ENCODE measurements at regions not wholly inside any gene's neighbourhood (a gene's known extent, or its start where the extent isn't known, plus 50 kb on each side); places are given as distances from the start of the nearest gene placed in this dataset.

DNA sequence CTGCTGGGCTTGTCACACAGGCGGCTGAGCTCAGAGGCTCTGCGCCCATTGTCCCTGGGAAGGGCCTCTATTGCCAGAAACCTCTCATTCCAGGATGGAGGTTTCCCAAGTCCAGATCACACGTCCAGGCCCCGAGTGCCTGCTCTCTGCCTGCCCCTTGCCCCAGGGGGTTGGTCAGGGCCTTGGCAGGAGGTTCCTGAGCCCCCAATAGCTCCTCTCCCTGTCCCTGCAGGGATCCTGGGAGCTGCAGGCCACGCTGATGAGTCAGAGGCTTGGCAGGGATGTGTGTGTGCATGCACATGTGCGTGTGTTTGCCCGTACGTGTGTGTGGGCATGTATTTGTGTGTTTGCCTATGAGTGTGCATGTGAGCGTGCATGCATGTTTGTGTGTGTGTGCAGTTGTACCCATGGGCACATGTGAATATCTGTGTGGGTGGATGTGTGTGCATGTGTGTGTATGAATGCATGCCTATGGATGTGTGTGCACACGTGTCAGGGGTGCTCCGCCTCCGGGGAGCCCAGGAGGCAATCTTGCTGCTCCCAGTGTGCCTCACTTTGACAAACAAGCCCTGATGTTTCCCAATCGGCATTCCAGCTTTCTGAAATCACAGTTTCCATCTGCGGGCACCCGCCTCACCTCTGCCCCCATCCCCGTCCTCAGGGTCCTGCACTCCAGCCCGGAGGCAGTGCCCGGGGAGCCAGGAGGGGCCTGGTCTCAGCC is 98.4 kb upstream of the GSE1 start:
- in situ Hi-C loops (cut with HindIII; ENCODE audit: low sequenced_read_pairs) = loop anchor here (5.0 kb wide), 1 partner anchor 57 kb away; no protein-coding TSS in a partner anchor

DNA sequence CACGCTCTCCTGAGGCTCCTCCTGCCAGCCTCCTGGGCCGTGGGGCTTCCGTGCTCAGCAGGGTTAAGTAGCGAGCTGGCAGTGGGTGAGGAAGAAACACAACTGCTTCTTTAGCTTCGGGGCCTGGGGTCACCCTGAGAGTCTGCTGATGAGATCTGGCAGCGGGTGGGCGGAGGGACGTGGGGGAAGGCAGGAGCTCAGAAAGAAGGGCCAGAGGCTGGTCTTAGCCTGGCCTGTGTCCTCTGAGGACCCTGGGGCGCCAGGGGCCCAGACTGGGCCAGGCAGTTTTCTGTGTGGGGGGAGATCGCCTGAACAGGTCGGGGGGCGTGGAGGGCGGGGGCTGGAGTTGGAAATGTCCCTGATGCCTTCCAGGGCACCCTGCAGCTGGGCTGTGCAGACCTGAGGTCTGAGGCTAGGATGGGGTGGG is 97.8 kb upstream of the GSE1 start:
- in situ Hi-C loops (cut with HindIII; ENCODE audit: low sequenced_read_pairs) = loop anchor here (5.0 kb wide), 1 partner anchor 58 kb away; no protein-coding TSS in a partner anchor

DNA sequence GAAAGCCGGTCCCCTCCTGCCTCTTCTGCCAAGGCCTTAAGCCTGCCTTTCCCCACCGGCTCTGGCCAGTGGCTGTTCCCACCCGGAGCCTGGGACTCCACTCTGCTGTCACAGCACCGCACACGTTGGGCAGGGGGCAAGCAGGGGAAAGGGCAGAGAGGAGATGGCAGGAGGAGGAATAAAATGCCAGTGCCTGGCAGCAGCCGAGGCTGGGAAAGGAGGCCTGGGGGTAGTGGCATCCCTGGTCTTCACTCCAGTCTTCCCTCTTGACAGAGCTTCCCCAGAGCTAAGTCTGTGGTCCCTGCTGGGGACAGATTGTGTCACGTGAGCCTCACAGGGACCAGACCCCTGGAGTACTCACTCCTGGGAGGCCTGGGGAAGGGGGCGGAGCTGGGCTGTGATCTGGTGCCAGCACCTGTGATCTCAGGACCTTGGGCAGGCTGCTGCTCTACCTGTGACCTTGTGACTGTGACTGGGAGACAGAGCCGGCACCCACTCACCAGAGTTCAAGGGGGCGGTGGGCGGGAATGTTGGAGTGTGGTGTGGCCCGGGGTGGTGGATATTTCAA is 97.2 kb upstream of the GSE1 start:
- in situ Hi-C loops (cut with HindIII; ENCODE audit: low sequenced_read_pairs) = loop anchor here (5.0 kb wide), 1 partner anchor 59 kb away; no protein-coding TSS in a partner anchor

DNA sequence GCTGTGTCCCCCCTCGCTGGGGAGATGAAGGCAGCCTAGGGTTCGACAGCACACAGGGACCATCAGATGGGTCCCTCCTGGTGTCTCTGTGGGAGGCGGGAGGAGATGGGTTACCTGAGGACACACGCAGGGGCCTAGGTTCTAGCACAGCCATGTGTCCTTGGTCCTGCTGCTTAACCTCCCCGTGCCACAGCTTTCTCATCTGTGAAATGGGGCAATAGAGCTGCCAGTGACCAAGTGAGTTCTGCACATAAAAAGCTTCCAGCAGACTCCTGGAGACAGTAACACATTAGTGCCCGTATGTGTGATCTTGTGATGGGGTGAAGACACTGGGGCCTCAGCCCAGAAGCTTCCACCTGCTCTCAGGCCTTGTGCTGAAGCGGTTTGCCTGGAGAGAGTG is 96.0 kb upstream of the GSE1 start:
- in situ Hi-C loops (cut with HindIII; ENCODE audit: low sequenced_read_pairs) = loop anchor here (5.0 kb wide), 1 partner anchor 60 kb away; no protein-coding TSS in a partner anchor

DNA sequence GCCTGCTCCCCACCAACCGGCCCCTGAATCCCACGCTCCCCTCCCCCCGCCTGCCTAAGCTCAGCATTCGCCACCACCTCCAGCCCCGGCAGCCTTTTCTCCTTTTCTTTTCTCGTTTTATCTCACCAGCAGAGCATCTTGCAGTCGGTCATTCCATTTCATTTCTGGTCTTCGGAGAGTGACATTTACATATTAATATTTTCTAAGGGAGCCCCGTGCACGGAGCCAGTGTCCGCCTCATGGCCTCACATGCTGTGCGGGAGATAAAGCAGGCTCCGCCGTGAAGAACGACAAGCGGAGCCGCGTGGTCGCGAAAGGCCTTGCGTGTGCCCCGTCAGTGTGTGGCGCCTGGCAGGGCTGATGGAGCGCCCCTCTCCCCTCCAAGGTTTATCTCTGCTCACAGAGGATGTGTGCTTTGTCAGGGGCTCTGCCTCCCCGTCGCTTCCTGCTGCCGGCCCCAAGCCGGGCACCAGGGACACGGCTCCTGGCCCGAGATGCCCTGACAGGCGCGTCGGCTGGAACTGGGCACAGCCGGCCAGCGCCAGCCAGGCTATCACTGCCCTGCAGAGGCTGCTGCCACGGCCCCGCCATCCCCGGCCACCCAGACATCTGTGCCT is 95.5 kb upstream of the GSE1 start:
- in situ Hi-C loops (cut with HindIII; ENCODE audit: low sequenced_read_pairs) = loop anchor here (5.0 kb wide), 1 partner anchor 60 kb away; no protein-coding TSS in a partner anchor

DNA sequence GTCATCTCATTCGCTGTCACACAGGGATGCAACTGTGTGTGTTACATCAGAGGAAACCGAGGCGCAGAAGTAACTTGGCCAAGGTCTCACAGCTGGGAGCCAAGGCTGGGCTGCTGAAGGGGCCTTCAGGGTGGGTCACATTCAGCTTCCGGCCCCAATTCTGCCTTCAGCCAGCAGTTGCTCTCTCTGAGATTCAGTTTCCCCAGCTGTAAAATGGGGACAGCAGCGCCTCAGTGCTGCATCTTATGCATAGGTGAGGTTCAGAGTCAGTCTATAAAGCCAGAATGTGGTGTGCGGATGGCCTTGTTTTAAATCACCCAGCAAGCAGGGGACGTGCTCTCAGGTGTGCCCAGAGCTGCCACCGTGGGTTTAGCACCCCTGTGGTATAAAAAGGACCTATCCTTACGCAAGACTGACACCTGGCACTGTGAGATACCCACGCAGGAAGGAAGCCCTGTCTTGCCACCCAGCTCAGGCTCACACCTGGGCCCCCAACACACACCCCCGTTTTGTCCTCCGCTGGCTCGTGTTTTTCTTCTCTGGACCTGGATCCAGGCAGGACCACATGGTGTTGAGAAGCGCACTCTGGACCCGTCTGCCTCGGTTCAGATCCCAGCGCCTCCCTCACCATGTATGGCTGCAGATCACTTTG is 94.6 kb upstream of the GSE1 start:
- in situ Hi-C loops (cut with HindIII; ENCODE audit: low sequenced_read_pairs) = loop anchor here (5.0 kb wide), 1 partner anchor 61 kb away; no protein-coding TSS in a partner anchor

DNA sequence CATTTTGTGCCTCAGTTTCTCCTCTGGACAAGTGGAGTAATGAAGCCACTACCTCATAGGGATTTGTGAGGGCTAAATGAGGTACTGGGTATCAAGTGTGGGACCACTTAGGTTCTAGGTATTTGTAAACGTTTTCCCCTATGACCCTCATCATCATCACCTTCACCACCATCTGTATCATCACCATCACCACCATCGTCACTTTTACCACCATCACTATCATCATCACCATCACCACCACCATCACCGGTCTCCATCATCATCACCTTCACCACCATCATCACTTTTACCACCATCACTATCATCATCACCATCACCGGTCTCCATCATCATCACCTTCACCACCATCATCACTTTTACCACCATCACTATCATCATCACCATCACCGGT is 94.1 kb upstream of the GSE1 start:
- in situ Hi-C loops (cut with HindIII; ENCODE audit: low sequenced_read_pairs) = loop anchor here (5.0 kb wide), 1 partner anchor 62 kb away; no protein-coding TSS in a partner anchor

DNA sequence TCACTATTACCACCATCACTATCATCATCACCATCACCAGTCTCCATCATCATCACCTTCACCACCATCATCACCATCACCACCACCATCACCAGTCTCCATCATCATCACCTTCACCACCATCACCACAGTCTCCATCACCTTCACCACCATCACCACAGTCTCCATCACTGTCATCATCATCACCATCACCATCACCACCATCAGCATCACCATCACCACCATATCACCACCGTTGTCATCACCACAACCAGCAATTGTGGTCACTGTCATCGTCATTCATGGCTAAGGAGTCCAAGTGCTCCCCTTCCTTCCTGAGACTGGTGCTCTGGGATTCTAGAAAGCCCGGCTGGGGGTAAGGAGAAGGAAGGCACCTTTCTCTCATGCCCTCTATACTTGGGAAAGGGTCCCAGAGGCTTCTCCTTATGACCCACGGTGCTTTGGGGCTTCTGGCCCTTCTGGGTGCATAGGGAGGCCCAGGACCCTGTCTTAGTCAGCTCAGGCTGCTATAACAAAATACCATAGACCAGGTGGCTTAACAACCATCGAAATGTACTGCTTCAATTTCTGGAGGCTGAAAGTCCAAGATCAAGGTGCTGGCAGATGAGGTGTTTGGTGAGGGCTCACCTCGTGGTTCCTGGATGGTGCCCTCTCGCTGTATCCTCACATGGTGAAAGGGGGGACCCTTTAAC is 93.4 kb upstream of the GSE1 start:
- in situ Hi-C loops (cut with HindIII; ENCODE audit: low sequenced_read_pairs) = loop anchor here (5.0 kb wide), 1 partner anchor 62 kb away; no protein-coding TSS in a partner anchor

DNA sequence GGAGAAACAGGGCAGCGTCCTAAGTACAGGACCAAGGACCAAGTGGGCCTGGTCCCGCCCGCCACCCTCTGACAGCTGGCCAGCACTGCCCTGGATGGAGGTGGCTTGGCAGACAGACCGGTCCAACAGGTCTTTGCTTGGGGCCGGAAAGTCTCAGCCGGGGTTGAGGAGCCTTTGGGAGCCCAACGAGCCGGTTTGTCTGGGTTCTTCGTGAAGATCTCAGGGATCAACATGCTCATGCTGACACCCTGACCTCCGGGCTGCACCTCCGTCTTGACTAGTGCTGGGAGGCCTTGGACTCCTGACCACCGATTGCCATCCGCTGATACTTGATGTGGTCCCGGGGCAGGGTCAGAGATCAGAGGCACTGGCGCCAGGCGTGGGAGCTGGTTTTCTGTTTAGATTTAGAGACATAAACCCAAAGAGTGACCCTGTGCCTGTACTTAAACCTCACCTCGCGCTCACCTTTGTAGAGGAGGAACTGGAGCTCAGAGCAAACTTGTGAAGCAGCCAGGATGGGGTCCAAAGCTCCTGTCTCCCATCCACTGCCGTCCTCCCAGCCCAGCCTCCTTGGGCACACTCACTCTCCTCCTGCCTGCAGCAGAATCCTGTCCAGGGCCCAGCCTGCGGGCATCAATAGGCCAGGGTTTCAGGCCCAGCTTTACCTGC is 92.1 kb upstream of the GSE1 start:
- in situ Hi-C loops (cut with HindIII; ENCODE audit: low sequenced_read_pairs) = no loop called here

DNA sequence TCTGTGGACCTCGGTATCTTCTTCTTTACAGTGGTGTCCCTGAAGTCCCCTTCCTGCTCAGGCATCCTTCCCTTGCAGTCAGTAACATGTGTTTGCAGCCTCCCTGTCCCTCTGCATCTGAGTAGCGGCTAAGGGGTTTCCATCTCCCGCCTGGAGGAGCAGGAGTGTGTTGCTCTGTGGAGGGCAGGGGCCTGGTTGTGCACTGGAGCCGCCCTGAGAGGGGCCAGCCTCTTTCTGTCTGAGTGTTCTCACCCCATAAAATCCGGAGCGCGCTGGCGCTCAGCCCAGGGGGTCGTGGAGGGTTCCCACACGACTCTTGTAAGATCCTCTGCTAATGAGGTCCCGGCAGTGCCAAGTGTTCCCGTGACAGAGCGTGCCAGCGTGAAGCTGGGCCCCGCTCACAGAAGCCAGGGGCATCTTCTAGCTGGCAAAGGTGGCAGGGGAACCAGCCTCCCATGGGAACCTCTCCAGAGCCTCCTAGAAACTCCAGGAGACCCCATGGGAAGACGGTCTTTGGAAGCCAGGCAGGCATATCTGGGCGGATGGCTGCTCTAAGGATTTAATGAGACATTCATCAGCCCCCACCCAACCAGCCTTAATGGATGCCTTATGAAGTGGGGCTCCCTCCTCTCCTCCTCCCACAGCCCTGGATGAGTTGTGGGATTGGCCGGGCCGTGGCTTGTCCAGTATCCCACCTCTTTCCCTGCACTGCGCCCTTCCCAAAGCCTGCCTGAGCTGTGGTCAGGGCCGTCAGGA is 91.4 kb upstream of the GSE1 start:
- in situ Hi-C loops (cut with HindIII; ENCODE audit: low sequenced_read_pairs) = no loop called here

DNA sequence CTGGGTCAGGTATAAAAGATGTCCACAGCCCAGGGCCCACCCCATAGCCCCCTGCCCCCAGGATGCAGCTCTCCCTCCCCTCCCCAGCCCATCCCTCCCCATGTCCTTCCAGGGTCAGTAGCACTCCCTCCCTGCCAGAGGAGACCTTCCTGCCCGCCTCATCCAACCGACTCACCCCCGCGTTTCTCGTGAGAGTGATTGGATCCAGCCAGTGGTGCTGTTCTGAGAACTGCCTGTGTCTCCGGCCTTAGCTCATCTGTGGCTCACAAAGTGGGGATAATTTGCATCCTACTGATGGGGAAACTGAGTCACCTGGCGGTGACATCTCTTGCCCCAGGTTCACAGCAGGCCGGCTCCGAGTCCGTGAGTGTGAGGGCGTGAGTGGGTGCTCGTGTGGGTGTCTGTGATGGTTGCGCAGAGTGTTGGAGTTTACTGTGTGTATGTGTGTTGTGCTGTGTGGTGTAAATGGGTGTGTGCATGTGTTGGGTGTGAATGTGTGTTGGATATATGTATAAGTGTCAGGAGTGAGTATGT is 90.7 kb upstream of the GSE1 start:
- in situ Hi-C loops (cut with HindIII; ENCODE audit: low sequenced_read_pairs) = no loop called here

DNA sequence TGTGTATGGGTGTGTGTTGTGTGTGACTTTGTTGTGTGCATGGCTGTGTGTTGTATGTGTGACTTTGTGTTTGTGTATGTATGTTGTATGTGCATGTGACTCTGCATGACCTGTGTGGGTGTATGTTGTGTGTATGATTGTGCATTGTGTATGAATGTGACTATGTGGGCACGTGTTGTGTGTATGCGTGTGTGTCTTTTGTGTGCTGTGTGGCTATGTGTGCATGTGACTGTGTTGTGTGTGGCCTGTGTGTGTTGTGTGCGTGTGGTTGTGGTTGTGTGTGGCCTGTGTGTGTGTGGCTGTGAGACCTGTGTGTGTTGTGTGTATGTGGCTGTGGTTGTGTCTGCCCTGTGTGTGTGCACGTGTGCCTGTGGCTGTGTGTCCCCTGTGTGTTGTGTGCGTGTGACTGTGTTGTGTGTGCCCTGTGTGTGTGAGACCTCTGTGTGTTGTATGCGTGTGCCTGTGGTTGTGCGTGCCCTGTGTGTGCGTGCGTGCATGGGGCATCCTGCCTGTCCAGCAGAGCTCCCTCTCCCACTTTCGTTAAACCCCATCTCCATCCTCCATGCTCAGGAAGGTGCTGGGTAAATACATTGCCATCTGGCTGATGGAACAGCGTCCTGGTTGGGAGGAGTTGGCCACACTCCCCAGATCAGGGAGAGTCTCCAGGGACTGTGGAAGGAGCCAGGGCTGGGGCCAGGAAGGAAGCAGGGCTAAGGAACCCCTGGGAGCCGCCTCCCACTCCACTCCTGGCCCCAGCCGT is 90.1 kb upstream of the GSE1 start:
- in situ Hi-C loops (cut with HindIII; ENCODE audit: low sequenced_read_pairs) = no loop called here

DNA sequence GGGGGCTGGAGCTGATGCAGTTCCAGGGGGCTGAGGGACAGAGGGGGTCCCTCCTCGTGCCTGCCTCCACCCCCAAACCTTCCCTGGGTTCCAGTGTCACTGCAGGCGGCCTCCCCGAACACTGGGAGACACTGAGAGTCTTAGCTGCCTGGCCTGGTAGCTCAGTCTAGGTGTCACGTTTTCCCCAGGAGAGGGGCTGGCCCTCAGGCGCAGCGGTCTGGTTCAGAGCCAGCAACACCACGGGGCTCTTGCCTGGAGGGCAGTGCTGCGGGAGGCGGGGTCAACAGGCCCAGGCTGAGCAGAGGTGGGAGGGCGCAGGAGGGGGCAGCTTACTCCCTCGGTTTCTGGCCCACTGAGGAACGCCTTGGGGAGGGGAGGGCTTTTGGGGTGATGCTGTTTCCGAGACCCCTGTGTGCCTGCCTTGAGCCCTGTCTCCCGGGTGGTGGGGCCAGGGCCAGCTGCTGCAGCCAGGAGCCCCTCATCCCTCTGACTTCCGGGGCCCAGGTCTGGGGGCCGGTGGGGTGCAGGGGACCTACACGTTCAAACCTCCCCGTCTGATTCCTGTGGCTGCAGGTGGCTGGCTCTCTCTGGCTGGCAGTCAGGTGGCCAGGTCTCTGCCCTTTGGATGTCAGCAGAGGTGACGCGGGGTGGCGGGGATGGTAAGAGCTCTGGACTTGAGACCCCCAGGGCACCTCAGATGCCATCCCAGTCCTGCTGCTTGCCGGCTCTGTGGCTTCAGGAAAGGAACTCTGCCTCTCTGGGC is 89.3 kb upstream of the GSE1 start:
- in situ Hi-C loops (cut with HindIII; ENCODE audit: low sequenced_read_pairs) = no loop called here

DNA sequence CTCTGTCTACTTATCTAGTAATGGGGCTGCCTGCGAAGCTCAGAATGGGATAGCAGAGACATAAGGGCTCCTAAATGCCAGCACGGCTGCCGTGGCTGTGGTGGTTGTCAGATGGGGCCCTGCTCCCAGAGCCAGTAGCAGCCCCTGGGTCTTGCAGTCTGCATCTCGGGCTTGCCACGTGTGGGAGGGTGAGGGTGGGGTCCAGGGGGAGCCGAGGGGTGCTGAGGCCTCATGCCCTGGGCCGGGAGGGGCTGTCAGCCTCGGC is 88.8 kb upstream of the GSE1 start:
- in situ Hi-C loops (cut with HindIII; ENCODE audit: low sequenced_read_pairs) = no loop called here

DNA sequence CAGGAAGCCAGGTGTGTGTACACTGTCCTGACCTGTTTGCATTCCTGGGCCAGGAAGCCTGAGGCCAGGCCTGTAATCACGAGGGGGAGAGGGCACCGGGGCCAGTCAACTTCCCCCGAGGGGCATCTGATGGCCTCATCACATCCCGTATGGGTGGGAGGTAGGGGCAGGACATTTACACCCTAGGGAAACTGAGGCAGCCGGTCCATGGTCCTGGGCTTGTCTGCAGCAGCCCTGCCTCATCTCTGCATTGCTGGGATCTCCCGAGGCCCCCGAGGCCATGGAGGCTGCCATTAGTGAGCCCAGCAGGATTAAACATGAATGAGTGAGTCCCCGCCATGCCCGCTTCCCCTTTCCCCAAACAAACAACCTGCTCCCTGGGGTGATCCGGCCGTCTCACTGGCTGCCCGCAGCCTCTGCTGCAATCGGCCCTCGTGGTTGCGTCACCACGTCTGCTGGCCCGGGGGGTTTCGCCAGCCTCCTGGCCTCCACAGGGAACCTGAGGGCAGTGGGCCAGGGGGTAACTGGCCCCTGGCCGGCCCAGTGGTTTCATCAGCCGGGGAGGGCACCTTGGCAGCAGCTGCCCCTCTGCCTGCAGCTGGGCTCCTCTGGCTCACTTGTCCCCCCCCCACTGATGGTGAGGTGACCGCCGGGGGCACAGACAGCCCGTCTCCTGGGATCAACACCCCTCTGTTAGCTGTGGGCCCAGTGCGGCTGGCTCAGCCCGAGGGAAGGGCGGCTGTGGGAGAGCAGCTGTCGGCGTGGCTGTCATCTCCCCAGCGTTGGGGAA is 88.3 kb upstream of the GSE1 start:
- in situ Hi-C loops (cut with HindIII; ENCODE audit: low sequenced_read_pairs) = no loop called here

DNA sequence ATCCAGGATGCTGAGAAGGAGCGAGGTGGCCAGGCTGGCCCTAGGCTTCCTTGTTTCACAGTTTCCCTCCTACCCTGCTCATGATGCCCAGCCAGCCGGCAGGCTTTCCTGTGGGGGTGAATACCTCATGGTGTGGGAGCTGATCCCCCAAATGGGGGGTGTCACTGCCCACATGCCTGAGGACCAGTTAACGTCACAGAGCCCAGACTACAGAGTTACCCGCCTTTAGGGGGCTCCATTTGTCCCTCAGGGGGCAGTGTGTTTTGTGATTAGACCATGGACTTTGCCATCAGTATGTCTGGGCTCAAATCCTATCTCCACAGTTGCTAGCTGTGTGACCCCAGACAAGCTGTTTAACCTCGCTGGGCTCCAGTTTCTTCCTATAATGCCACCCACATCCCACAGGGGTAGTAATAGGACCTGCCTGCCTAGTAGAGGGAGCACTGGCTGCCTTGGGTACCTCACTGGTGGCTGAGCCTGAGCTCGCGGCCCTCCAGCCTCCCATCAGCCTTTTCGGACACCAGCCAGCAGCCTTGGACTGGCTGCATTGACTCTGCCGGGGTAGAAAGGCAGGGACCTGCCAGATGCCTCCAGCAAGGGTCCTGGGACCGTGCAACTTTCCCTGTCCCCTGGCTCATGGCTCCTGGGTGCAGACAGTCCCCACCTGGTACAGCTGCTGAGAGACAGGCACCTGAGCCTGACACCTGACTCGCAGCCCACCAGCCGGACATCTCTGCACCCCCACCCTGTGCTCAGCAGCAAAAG is 87.5 kb upstream of the GSE1 start:
- in situ Hi-C loops (cut with HindIII; ENCODE audit: low sequenced_read_pairs) = no loop called here

All from endothelial cell of hepatic sinusoid (primary cell).